M059J (cell line): ENCODE measurements at regions not wholly inside any gene's neighbourhood (a gene's known extent, or its start where the extent isn't known, plus 50 kb on each side); places are given as distances from the start of the nearest gene placed in this dataset.

Source experiments
- DNase-seq: peaks from one replicate; pipeline ENCODE4 v3.0.0-alpha.2; 2012; ENCODE audit warnings: low read depth

DNA sequence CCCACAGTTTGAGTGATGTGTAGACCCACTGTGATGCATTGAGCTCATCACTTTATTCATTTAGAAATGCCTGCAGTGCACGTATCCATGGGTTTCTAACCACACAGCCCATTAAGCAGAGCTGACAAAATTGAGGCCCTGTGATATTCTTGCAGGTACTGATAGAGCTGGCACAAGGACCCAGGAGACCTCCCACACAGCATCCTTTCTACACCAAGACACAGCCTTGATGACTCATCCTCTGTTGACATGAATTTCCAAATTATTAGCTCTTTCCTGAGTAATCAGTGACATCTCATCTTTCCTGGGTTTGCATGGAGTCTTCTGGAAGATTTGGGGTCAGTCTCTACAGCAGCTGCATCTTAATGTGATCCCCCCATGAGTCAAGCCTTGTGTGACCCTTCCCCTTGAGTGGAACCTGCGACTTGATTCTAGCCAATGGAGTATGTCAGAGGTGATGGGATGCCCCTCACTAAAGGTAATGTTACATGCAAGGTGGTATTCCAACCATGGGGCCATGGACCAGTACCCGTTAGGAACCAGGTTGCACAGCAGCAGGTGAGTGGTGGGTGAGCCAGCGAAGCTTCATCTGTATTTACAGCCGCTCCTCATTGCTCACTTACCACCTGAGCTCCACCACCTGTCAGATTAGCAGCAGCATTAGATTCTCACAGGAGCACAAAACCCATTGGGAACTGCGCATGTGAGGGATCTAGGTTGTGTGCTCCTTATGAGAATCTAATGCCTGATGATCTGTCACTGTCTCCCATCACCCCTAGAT lies 181.1 kb upstream of the ARL4C start:
- peak; percentile 82 for DNase-seq

DNA sequence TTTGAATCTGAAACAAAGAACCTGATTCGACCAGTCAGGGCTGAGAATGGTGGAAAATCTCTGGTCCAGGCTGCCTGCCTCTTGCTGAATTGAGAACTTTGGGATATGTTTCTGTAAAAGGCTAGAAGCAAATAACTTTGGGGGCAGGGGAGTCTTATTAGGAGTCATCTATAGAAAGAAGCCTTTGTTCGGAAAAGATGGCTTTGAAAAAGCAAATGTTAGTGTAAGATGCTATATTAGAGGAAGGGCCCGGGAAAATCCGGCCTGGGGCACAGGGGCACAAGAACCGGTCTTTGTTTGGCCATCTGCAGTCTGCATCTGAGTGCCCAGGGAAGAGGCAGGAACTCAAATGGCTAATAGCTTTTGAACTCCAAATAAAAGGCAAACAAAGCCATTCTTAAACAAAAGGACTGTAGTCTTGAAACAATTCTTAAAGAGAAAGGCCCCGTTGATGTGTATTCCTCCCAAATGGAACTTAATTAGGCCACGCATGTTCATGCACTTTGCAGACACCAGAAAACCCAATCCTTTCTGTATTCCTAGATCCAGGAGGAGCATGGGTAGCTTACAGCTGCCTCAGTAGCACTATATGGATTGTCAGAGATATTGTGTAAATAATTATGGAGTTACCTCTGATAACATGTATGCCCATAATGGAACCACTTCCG lies 180.0 kb upstream of the ARL4C start:
- no peak for DNase-seq

DNA sequence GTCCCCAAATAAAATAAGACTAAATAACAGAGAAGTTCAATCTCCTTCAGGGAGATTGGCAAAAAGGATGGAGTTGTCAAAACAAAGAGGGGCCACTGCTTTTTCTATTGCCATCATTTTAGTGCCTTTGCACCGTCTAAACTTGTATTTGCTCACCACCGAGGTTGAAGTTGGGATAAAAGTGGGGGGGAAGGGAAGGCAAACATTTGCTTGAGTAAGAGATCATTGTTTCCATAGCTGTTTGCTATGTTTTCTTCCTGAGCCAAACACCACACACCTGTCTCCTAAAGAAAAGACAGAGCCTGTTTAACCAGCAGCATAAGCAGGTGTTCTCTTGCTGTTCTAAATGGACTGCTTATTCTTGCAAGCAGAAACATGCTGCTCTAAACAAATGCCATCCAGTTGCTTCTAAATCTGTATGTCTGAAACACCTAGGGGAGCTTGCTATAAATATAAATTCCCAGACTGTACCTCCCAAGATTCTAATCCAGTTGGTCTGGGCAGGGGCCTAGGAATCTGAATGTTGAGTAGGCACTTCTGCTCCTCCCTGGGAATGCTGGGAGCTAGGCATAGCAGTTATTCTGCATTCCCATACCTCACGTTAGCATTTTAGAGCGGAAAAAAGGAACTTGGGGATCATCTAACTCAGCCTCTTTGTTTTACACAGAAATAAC lies 179.4 kb upstream of the ARL4C start:
- no peak for DNase-seq

DNA sequence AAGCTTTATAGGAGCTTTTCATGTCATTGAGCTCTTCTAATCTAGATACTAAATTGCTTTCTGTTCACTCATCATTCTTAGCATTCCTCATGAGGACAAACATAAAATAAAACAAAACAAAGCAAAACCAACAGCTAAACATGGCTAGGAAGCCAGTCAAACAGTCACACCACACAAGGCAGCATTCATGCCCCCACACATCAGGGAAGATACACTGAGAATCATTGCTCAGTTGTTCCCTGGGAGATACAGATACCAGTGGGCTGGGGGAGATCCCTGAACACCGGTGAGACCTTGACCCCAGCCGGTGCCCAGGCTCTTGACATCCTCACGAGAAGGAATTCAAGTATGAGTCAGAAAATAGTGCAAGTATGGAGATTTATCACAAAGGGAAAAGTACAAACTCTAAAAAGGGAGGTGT lies 177.9 kb upstream of the ARL4C start:
- DNase-seq, result peak; percentile 85

DNA sequence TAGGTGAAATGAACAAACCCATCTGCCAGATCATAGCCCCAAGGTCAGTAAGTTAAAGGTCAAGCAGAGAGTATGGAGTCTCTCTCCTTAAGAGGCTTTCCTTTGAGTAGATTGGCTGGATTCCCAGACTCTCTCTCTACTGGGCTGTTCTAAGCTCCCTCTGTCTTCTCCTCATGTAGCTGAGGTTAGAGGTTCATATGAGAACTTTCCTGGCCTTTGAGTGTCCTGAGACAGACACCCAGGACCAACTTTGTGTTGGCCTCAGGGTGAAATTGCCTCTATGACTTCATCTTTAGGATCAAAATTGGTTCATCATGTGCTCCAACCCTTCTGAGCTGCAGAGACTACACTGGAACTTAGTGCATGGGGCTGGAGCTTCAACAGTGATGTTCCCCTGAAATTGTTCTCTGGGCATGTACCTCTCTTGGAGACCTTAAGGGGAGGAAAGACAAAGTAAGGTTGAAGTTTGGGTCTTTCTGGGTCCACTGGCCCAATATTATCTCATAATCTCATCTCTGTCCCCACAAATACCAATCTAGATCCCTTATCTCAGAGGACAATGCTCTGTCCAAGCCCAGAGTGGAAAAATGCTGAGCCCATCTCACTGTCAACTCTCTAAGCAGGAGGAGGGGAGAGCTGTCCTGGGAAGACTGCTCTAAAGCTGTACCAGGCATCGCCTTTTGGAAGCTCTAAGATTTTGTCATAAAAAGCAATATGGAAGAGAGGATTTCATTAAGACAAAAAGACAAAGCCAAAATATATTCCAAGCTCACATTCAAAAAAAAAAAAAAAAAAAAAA lies 177.3 kb upstream of the ARL4C start:
- DNase-seq, result peak; percentile 61

DNA sequence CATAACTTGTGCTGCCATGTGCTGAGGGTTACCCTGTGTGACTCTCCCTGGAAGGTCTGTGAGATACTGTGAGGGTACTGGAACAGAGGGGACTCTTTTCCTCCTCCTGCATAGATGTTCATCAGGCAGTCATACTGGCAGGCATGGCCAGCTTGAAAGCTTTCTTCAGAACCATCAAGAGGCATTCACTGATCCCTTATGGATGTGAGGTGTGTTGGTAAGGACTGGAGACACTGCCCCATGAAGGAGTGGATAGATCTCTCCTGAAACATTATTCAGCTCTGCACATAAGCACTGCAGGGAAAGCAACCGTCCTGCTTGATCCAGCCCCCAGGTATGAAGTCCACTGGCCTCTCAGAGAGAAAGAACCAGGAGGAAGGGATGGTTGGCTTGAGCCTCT lies 176.6 kb upstream of the ARL4C start:
- no peak for DNase-seq

DNA sequence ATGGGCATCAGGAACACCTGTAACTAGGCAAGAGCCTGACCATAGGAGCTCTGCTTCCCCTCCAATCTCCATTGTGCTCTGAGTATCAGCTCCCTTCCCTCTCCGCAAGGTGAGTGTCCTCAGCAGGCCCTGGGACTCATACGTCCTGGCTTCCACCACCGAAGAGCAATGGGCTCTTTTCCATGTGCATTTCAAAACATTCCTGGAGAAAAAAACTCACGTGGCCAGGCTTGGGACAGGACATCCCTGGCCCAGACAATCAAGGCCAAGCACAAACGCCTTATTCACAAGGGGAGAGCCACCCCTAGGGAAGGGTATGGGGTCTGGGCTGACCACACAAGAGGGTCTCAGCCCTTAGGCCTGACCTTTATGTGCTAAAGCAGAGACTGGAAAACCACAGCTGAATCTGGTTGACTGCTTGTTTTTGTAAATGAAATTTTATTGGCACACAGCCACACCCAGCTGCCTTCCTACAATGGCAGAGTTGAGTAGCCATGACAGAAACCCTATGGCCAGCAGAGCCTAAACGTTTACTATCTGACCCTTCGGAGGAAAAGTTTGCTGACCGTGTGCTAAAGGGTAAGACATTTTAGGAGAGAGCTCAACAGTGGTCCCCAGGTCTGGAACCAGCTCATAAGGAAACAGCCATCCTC lies 175.7 kb upstream of the ARL4C start:
- no peak for DNase-seq

DNA sequence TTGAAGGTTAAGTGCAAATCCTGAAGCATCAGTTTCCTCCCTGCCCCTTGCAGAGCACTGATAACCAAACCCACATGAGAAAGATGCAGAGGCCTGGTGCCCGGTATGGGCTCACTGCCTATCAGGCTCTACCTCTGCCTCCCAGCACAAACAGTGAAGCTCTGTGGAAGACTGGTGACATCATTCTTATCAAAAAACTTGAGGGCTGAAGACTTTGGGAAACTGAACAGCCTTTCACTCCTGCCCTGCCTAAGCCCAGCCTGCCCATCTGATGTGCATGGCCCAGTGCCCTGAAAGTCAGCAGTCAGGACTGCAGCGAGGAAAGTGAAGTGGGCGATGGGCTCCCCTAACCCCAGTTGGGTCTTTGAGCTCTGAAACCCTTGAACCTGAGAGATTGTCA lies 174.8 kb upstream of the ARL4C start:
- DNase-seq, result no peak

DNA sequence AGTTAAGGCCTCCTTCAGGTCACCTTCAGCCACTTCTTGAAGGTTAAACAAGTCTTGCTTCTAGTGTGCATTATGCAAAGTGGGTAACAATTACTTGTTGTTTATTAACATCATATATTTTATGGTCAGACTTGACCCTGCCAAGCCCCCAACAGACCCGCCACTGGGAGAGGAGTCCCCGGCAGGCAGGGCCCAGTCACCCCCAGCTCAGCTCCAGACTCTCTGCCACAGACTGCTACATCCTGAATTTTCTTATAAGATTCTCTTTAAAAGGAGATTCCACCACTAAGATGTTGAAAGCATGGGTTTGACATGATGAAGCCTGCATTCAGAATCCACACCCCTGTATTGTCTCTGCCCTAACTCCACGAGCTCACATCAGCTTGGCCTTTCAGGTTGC lies 174.3 kb upstream of the ARL4C start:
- no peak for DNase-seq

DNA sequence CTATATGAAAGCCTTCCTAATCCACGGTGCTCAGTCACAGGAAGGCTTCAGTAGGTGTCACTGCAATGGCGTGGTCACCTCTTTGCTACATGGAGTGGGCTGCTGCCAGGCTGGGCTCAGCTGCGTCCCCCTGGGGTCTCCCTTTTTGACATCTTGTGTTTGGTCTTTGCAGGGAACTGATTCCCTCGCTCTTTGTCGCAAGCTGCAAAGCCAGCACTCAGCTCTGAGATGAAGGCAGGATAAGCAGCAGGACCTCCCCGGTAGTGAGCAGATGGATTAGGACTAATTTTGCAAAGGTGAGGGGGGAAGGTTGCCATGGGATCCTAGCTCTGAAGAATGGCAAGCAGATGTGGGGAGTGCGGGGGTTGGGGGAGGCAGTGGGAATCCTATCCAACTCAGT lies 173.9 kb upstream of the ARL4C start:
- DNase-seq, result no peak

DNA sequence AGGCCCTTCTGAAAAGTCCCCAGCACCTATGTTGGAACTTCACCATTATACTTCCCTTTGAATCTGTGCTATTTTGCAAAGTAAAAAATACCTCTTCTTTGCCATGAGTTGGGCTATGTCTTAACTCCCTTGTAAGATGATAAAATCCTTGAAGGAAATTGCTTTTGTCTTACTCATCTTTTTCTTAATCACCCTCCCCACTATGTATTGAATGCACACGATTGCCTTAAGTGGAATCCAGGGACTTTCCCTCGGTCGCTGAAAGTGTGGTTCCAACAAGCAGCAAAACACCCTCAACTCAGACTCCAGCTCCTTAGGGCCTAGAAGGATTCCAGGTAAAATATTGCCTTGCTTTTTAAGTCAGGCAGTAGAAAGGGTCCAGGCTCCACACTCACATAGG lies 173.2 kb upstream of the ARL4C start:
- peak; percentile 88 for DNase-seq

DNA sequence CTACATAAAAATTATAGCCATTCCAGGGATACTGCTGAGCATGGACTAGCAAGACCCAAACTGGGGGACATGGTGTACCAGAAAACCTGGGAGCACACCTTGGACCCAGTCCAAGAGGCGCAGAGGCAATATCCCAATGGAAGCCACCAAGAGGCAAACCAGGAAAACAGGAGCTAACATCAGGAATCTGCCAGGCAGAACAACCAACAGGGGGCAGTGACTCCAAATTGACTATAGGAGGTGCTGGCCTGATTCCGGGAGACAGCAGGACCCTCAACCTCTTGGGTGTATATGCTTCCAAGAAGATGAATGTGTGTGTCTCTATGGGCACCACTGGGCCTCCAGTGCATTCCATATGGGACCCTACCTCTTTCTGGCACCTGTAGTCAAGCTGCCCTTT lies 172.7 kb upstream of the ARL4C start:
- no peak for DNase-seq

DNA sequence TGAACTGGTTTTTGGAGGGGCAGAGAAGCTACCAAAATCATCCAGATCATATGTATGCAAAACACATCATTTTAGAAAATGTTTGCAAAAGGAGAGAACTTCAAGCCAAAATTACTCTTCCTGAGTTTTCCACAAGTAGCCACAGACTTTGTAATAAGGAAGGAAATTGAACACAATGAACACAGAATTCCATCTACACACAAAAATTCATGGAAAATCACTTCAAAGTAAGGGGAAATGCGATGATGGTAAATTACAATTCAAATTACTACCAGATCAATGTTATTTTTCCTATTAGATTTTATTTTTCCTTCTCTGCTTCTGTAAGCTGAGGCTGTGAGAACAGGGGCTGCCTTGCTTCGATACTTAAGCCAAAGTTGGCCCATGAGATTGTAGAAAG lies 172.1 kb upstream of the ARL4C start:
- DNase-seq, result no peak

DNA sequence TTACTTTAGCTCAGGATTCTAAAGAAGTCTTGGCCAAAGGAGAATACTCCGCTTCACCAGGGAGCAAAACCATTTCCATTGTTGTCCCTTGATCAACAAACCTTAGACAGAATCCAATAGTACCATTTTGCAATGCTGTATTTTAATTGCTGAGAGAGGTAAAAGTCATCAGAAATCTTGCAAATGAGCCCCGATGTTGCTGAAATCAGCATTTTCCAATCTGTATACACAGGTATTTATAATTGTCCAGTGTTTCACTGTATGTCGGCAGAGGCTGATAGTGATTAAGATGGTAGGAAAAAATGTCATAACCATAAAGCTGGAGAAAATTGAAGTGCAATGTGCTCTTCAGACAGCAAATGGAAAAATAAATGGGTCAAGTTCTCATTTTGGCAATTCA lies 170.0 kb upstream of the ARL4C start:
- no peak for DNase-seq

DNA sequence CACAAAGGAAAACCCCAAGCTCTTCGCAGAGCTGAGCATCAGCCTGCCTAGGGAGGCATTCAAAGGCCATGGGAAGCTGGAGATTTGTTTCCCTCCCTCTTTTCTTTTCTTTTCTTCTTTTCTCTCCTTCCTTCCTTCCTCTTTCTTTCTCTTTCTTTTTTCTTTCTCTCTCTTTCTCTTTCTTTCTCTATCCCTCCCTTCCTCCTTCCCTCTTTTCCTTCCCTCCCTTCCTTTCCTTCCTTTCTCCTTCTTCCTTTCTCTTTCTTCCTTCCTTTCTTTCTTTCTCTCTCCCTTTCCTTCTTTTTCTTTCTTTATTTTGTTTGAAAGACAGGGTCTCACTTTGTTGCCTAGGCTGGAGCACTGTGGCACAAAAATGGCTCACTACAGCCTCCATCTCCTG lies 168.4 kb upstream of the ARL4C start:
- no peak for DNase-seq

DNA sequence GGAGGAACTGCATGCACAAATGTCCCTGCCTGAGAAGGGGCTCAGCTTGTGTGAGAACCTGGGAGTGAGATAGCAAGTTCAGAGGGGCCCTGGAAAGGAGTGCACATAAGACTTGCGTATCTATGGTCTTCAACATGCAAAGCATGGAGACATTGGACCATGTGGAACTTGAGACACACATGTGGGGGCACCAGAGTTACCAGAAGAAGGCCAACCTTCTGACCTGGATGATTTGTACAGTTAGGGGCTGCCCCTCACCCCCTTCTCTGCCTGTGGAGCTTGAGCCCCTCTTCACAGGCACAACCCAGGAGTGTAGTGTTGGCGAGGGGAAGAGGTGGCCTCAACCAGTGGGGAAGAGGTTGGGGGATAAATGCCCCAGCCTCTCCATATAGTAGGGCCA lies 165.0 kb upstream of the ARL4C start:
- DNase-seq, result no peak

DNA sequence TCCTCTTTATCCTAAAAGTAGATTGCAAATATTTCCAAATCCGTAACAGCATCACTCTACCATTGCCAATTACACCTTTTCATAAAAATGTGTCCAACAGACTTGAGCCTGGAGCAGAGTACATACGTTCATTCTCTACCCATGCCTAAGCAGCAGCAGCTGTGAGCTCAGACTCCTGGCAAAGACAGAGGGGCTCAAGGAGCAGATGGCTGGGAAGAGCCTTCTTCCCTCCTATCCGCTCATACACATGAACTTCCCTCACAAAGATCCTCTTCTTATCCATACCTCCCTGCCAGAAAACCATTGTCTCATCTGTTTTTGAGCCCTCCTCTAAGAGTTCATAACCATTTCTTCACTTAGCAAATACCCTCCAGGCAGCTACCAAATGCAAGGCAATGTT lies 164.3 kb upstream of the ARL4C start:
- DNase-seq, result no peak

DNA sequence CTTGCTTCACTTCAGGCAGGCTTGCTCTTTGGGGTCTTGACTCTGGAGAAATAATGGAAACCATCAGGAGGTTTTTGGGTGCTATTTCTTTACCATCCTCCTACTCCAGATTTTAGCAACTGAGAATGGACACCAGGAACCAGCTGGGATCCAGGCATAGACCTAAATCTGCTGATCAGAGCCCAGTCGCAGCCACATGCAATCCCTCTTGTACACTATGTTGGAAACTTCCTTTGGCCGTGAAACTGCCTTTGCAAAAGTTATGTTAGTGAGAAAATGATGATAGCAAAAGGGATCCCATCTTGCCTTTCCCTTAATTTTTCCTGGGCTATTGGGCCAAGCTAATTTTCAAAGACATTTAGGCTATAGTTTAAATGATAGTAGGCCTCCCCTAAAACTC lies 158.8 kb upstream of the ARL4C start:
- DNase-seq, result no peak

DNA sequence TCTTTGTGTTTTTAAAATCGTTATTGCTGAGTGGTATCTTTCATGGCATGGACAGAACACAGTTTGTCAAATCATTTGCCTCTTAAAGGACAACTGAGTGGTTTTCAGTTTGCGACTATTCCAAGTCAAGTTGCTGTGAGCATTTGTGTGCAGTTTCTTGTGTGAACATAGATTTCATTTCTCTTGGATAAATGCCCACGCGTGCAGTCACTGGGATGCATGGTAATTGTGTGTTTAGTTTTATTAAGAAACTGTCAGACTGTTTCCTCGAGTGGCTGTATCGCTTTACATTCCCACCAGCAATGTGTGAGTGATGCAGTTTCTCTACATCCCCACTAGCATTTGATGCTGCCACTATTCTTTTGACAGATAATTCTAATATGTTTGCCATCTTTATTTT lies 154.0 kb upstream of the ARL4C start:
- DNase-seq, result no peak

DNA sequence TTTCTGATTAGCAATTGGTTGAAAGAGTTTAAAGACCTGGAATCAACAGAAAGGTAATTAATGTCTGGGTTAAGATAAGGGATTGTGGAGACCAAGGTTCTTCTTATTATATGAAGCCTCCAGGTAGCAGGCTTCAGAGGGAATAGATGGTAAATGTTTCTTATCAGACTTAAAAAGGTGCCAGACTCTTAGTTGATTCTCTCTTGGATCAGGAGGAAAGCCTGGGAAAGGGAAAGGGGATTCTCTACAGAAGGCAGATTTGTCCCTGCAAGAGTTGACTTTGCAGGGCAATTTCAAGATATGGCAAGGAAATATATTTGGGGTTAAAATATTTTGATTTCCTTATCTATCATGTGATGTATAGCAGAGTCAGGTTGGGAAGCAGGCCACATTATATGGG lies 153.1 kb upstream of the ARL4C start:
- DNase-seq, result no peak

DNA sequence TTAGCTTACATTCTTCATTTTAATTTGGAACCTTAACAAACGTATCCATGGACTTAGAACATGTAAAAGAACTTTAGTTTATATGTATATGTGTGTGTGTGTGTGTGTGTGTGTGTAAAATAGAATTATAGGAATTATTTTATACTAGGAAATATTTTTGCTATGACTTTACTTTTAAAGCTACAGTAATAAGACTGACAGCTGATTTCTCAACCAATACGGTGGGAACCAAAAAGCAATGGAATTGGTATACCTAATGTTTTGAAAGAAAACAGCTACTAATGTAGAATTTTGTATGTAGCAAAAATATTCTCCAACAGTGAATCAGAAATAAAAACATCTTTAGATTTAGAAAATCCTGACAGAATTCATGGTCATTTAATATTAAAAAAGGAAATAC lies 146.5 kb upstream of the ARL4C start:
- no peak for DNase-seq

DNA sequence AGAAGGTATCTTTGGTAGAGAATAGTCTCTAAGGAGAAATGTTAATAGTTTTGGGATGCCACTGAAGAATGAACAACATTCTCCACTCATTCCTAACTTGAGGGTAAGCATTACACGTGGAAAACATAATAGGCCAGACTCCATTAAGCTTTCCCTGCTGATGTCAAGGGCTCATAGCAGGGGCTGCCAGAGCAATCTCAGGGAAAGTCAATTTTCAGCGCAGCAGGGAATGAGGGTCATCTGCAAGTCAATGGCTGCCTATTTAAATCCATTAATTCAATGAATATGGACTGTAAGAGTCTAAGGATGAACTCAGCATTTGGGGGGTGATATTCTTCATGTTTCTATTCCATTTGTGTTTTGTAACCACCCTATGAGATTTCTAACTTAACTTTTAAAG lies 144.2 kb upstream of the ARL4C start:
- DNase-seq, result no peak
